Adipose tissue (tissue), 3 donors: ENCODE measurements at regions not wholly inside any gene's neighbourhood (a gene's known extent, or its start where the extent isn't known, plus 50 kb on each side); places are given as distances from the start of the nearest gene placed in this dataset.

Experiments
- H3K27ac ChIP-seq: one replicate; pipeline ENCODE4 v1.5.1; 2013; ENCODE audit warnings: low read depth, low read length
- WGBS, 3 donors: extraction: QIAGEN DNeasy Blood & Tissue Kit; methylation state at CpG; one replicate each; pipeline ENCODE4 v1.1.7; 2013; 5-methylcytosine and 5-hydroxymethylcytosine counted together
- donor health status: healthy with polysubstance abuse.
- donor health status: Bipolar disorder and iron deficiency.
- donor health status: healthy.

- 79 to 89% (median 85%) methylated on average over 4 of the region's 4 CpGs for WGBS, 3 donors
- H3K27ac ChIP-seq: no peak overlapping the region
Measured at GRCh38 chr1:234692966-234693580, 83.1 kb upstream of the IRF2BP2 start.

- 46 to 73% (median 59%) methylated on average over 3 of the region's 3 CpGs for WGBS, 3 donors
- no peak overlapping the region for H3K27ac ChIP-seq
Measured at GRCh38 chr1:234691567-234691966, 81.6 kb upstream of the IRF2BP2 start.

GRCh38 chr1:234690872-234691271 lies 80.9 kb upstream of the IRF2BP2 start:
- H3K27ac ChIP-seq: no peak overlapping the region
- WGBS, 3 donors: 75 to 85% (median 75%) methylated on average over 2 of the region's 2 CpGs

- H3K27ac ChIP-seq: no peak overlapping the region
- 90 to 94% (median 93%) methylated on average over 3 of the region's 3 CpGs for WGBS, 3 donors
Measured at GRCh38 chr1:234689236-234689635, 79.3 kb upstream of the IRF2BP2 start.

GRCh38 chr1:234687011-234687410 lies 77.0 kb upstream of the IRF2BP2 start:
- 71 to 89% (median 76%) methylated on average over 2 of the region's 2 CpGs for WGBS, 3 donors
- no peak overlapping the region for H3K27ac ChIP-seq

GRCh38 chr1:234686035-234686434 lies 76.1 kb upstream of the IRF2BP2 start:
- 97 to 100% (median 100%) methylated on average over 1 of the region's 1 CpG for WGBS, 3 donors
- no peak overlapping the region for H3K27ac ChIP-seq

GRCh38 chr1:234684856-234685255 lies 74.9 kb upstream of the IRF2BP2 start:
- 60 to 97% (median 68%) methylated on average over 2 of the region's 2 CpGs for WGBS, 3 donors
- H3K27ac ChIP-seq: no peak overlapping the region

- 61 to 71% (median 63%) methylated on average over 10 of the region's 10 CpGs for WGBS, 3 donors
- no peak overlapping the region for H3K27ac ChIP-seq
Measured at GRCh38 chr1:234683861-234684632, 74.1 kb upstream of the IRF2BP2 start.

GRCh38 chr1:234683127-234683860 lies 73.3 kb upstream of the IRF2BP2 start:
- WGBS, 3 donors: 72 to 98% (median 97%) methylated on average over 2 of the region's 2 CpGs
- H3K27ac ChIP-seq: no peak overlapping the region

- no peak overlapping the region for H3K27ac ChIP-seq
- WGBS, 3 donors: 89 to 96% (median 92%) methylated on average over 2 of the region's 2 CpGs
Measured at GRCh38 chr1:234681990-234682389, 72.0 kb upstream of the IRF2BP2 start.

- H3K27ac ChIP-seq: no peak overlapping the region
- 87 to 98% (median 93%) methylated on average over 3 of the region's 3 CpGs for WGBS, 3 donors
Measured at GRCh38 chr1:234681065-234681464, 71.1 kb upstream of the IRF2BP2 start.

GRCh38 chr1:234680331-234680904 lies 70.4 kb upstream of the IRF2BP2 start:
- no peak overlapping the region for H3K27ac ChIP-seq
- 96 to 97% (median 97%) methylated on average over 8 of the region's 8 CpGs for WGBS, 3 donors

- H3K27ac ChIP-seq: no peak overlapping the region
- WGBS, 3 donors: 8 to 15% (median 9%) methylated on average over 13 of the region's 13 CpGs
Measured at GRCh38 chr1:234676103-234676594, 66.2 kb upstream of the IRF2BP2 start.

- no peak overlapping the region for H3K27ac ChIP-seq
- 76 to 95% (median 93%) methylated on average over 6 of the region's 6 CpGs for WGBS, 3 donors
Measured at GRCh38 chr1:234675572-234675971, 65.6 kb upstream of the IRF2BP2 start.

GRCh38 chr1:234675006-234675405 lies 65.0 kb upstream of the IRF2BP2 start:
- 72 to 90% (median 85%) methylated on average over 4 of the region's 4 CpGs for WGBS, 3 donors
- H3K27ac ChIP-seq: no peak overlapping the region

GRCh38 chr1:234674218-234674815 lies 64.3 kb upstream of the IRF2BP2 start:
- no peak overlapping the region for H3K27ac ChIP-seq
- WGBS, 3 donors: 90 to 96% (median 93%) methylated on average over 4 of the region's 4 CpGs

- no peak overlapping the region for H3K27ac ChIP-seq
- 72 to 93% (median 87%) methylated on average over 12 of the region's 12 CpGs for WGBS, 3 donors
Measured at GRCh38 chr1:234672349-234673135, 62.6 kb upstream of the IRF2BP2 start.
